ENCODE measurements at regions not wholly inside any gene's neighbourhood (a gene's known extent, or its start where the extent isn't known, plus 50 kb on each side); places are given as distances from the start of the nearest gene placed in this dataset.

DNA sequence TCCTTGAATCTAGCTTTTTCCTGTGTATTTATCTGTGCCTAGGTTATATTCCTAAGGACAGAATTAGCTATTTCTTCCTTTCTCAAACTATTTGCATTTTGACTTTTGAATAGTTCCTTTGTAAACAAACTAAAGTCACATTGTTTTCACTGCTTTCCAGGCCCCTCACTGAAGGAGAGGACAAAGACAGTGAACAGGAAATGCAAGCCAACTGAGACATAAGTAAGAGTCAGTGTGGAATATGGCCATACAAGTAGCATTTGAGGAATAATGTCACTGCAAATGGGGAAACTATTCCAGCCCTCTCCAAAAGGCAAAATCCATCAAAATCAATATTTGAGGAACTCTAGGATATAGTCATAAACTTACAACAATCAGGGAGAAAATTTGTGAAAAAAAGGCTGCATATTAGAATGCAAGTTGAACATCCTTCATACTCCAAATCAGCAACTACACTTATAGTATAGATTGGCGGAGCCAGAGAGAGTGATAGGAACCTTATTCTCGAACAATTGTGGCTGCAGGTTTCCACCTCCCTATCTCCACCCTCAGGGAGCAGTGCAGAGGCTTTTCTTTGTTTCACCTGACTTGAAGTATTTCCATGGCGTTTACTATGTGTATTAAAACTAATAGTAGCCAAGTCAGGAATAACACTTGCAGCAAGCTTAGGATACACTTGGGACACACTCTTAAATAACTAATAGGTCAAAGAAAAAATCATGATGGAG, 1110.4 kb upstream of the ADGRL3 start:
- no peak for TF ChIP-seq CTCF (conservative IDR thresholded peaks at IDR 0.05; ENCODE audit: low read depth, low read length)
- no peak for TF ChIP-seq EZH2phosphoT487 (IDR thresholded peaks at IDR 0.05; ENCODE audit: borderline replicate concordance, low read length)

Data from PC-3 (cell line).